ENCODE measurements at regions not wholly inside any gene's neighbourhood (a gene's known extent, or its start where the extent isn't known, plus 50 kb on each side); places are given as distances from the start of the nearest gene placed in this dataset.

DNA sequence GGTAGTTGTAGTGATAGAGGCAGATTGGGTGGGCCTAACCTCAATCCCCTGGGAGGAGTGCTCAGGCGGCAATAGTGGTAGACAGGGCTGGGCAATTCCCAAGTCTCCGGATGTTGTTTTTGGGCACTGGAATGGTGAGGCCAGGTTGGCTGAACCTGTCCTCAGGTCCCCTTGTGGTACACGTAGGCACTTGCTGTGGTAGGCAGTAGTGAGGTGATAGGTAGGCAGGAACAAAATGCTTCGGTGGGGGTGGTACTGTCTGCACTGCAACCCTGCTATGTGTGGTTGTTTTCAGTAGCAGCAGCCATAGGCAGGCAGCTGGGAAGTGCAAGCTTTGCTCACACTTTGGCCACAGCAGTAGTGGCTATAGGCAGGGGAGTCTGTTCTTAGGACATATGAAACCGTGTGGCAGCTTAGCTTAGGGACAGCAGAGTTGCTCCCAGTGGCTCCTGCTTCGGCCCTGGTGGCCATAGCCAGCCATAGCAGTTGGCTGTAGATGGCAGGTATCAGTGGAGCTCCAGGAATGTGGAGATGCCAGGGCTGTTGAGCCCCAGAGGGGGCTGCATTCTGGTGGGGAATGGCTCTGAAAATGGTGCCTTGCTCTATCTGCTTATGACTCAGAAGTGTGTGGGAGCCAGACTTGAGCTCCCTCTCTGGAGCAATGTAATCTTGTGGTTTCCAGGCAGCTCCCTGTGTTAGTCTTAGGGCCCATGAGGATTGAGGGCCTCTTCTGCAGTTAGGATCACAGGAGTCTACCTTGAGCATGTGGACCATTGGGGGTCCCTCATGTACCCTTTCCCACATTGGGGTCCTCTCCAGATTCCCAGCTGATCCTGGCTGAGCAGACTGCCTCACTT lies 241.8 kb upstream of the BMP2 start:
- TF ChIP-seq, protein P1, sequence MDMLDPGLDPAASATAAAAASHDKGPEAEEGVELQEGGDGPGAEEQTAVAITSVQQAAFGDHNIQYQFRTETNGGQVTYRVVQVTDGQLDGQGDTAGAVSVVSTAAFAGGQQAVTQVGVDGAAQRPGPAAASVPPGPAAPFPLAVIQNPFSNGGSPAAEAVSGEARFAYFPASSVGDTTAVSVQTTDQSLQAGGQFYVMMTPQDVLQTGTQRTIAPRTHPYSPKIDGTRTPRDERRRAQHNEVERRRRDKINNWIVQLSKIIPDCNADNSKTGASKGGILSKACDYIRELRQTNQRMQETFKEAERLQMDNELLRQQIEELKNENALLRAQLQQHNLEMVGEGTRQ (IDR thresholded peaks at IDR 0.05; ENCODE audit: borderline replicate concordance, low read depth, low read length), result no peak
- no peak for TF ChIP-seq SIN3A (IDR thresholded peaks at IDR 0.05; ENCODE audit: borderline replicate concordance, low read depth, low read length)
- no peak for TF ChIP-seq RCOR1 (IDR thresholded peaks at IDR 0.05; ENCODE audit: low read length)

Data from SK-N-SH (cell line).